ENCODE measurements at regions not wholly inside any gene's neighbourhood (a gene's known extent, or its start where the extent isn't known, plus 50 kb on each side); places are given as distances from the start of the nearest gene placed in this dataset.

DNA sequence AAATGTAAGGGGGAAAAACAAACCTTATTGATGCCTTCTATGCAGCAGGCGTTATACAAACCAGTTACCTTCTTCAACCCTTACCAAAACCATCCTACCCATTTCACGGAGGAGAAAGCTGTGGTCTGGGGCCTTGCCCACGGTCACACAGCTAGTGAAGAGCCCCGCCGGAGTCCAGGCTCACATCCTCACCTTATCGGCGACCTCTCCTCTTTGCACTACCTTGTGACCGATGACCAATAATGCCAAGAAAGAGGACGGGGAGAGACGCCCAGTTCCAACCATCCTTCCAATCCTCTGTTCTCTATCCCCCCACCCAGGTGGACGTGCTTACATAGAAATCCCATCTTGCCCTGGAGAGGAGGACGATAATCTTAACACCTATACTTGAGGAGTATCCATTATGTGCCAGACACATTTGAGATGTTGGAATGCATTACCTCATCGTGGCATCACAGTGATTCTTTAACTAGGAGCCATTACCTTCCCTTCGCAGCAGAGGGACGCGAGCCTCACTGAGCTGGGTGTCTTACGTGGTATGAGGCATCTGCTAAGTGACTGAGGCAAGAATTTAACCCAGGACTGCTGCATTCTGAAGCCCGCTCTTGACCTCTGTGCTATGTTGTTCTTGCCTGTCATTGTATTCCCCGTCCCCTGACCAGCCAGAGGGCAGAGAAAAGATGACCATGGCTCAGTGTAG lies 253.7 kb upstream of the B3GAT1 start:
- TF ChIP-seq, protein P1, sequence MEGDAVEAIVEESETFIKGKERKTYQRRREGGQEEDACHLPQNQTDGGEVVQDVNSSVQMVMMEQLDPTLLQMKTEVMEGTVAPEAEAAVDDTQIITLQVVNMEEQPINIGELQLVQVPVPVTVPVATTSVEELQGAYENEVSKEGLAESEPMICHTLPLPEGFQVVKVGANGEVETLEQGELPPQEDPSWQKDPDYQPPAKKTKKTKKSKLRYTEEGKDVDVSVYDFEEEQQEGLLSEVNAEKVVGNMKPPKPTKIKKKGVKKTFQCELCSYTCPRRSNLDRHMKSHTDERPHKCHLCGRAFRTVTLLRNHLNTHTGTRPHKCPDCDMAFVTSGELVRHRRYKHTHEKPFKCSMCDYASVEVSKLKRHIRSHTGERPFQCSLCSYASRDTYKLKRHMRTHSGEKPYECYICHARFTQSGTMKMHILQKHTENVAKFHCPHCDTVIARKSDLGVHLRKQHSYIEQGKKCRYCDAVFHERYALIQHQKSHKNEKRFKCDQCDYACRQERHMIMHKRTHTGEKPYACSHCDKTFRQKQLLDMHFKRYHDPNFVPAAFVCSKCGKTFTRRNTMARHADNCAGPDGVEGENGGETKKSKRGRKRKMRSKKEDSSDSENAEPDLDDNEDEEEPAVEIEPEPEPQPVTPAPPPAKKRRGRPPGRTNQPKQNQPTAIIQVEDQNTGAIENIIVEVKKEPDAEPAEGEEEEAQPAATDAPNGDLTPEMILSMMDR (IDR thresholded peaks at IDR 0.05; ENCODE audit: poor library complexity, severe bottlenecking): no peak
- Histone ChIP-seq H3K9me3 (ENCODE audit: severe bottlenecking) (no peaks in the 10 kb centered on the region), H3K27ac (ENCODE audit: poor library complexity, severe bottlenecking) (no peak overlapping the region), H3K36me3 (ENCODE audit: low read depth) (no peaks in the 10 kb centered on the region), H3K4me1 (ENCODE audit: insufficient read depth, poor library complexity, severe bottlenecking) (no peaks in the 10 kb centered on the region), H3K4me3 (ENCODE audit: severe bottlenecking) (no peak overlapping the region), H3K27me3 (ENCODE audit: insufficient read depth, poor library complexity, severe bottlenecking) (peaks cover 6% of the 10 kb centered on the region)
- DNase-seq (ENCODE audit: low spot score) (no peak), ATAC-seq (ENCODE audit: low read depth) (no peak)

DNA sequence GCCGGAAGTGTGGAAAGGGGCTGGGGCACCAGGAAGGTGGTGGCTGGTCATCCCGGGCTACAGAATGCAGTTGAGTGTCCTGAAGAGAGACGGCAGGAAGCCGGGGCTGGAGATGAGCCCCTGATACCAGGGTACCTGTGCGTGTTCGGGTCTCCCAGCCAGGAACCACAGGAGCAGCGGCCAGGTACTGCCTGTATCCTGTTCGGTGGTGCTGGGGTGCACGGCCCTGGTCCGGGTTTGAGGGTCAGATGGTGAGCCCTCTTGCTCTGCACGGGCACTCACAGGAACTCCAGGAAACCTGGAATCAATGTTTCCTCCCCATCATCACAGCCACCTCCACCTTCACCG lies 253.1 kb upstream of the B3GAT1 start:
- ATAC-seq (ENCODE audit: low read depth) (no peak), DNase-seq (ENCODE audit: low spot score) (no peak)
- H3K9me3 ChIP-seq (ENCODE audit: severe bottlenecking): no peaks in the 10 kb centered on the region
- TF ChIP-seq, protein P1 (IDR thresholded peaks at IDR 0.05; ENCODE audit: poor library complexity, severe bottlenecking): no peak
- no peak overlapping the region for H3K27ac ChIP-seq (ENCODE audit: poor library complexity, severe bottlenecking)
- H3K36me3 ChIP-seq (ENCODE audit: low read depth): no peaks in the 10 kb centered on the region
- no peaks in the 10 kb centered on the region for H3K4me1 ChIP-seq (ENCODE audit: insufficient read depth, poor library complexity, severe bottlenecking)
- peaks cover under 1% of the 10 kb centered on the region for H3K27me3 ChIP-seq (ENCODE audit: insufficient read depth, poor library complexity, severe bottlenecking)
- no peak overlapping the region for H3K4me3 ChIP-seq (ENCODE audit: severe bottlenecking)

DNA sequence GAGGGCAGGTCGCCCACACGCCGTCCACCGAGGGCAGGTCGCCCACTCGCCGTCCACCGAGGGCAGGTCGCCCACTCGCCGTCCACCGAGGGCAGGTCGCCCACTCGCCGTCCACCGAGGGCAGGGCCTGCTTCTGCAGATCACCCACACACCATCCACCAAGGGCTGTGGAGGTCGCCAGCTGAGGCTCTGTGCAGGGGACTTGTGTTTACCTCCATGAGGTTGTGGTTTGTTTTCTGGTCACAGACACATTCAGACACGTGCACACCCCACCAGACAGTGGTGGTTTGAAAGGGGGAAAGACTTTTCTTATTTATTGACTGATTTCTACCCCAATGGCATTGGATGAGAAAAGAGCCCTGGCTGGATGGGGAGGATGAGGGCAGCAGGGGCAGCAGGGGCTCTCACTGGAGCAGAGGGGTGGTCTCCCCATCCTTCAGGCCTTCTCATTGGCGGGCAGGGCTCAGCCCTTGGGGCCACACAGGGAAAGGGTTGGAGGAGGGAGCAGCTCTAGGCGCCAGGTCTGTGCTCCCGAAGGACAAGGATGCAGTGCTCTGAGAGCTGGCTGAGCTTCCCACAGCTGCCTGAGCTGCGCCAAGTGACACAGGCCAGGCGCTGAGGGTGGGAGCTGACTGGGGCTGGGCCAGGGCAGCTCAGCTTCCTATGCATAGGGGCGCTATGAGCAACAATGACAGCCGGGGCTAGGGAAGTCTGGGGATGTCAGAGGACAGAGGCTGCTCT lies 252.6 kb upstream of the B3GAT1 start:
- Histone ChIP-seq H3K4me3 (ENCODE audit: severe bottlenecking) (no peak overlapping the region), H3K36me3 (ENCODE audit: low read depth) (no peaks in the 10 kb centered on the region), H3K27me3 (ENCODE audit: insufficient read depth, poor library complexity, severe bottlenecking) (no peaks in the 10 kb centered on the region), H3K9me3 (ENCODE audit: severe bottlenecking) (no peaks in the 10 kb centered on the region), H3K4me1 (ENCODE audit: insufficient read depth, poor library complexity, severe bottlenecking) (no peaks in the 10 kb centered on the region), H3K27ac (ENCODE audit: poor library complexity, severe bottlenecking) (no peak overlapping the region)
- ATAC-seq (ENCODE audit: low read depth) (no peak), DNase-seq (ENCODE audit: low spot score) (no peak)
- TF ChIP-seq, protein P1 (IDR thresholded peaks at IDR 0.05; ENCODE audit: poor library complexity, severe bottlenecking): no peak

DNA sequence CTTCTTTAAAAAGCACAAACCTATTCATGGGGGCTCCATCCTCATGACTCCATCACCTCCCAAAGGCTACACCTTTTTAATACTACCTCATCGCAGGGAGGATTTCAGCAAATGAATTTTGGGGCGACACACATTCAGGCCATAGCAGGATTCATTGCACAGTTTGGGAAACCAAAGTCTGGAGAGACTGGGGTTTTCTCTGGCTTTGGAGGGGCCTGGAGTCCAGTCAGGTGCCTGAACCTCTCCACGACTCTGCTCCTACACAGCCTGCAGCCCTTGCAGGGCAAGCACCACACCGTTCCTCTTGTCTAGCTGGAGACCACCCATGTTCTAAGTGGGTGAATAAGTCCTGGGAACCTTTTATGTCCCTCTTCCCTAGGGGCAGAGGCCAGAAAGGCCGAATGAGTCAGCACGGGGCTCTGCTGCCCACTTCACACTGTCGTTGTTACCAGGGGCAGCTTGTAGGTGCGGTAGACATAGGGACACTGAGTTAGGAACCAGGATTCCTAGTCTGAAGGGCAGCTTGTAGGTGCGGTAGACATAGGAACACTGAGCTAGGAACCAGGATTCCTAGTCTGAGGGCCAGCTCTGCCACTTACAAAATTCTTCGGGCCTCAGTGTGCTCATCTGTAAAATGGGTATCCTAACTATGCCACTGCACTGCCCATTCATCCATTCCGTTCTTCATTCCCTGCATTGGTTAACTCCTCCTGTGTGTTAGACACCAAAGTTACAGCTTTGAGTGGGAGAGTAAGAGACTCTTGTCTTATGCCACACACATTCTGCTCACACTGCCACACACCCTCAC lies 251.7 kb upstream of the B3GAT1 start:
- DNase-seq (ENCODE audit: low spot score): no peak
- no peaks in the 10 kb centered on the region for H3K9me3 ChIP-seq (ENCODE audit: severe bottlenecking)
- no peaks in the 10 kb centered on the region for H3K4me1 ChIP-seq (ENCODE audit: insufficient read depth, poor library complexity, severe bottlenecking)
- no peak overlapping the region for H3K27ac ChIP-seq (ENCODE audit: poor library complexity, severe bottlenecking)
- TF ChIP-seq, protein P1 (IDR thresholded peaks at IDR 0.05; ENCODE audit: poor library complexity, severe bottlenecking): no peak
- H3K4me3 ChIP-seq (ENCODE audit: severe bottlenecking): no peak overlapping the region
- H3K36me3 ChIP-seq (ENCODE audit: low read depth): no peaks in the 10 kb centered on the region
- H3K27me3 ChIP-seq (ENCODE audit: insufficient read depth, poor library complexity, severe bottlenecking): no peaks in the 10 kb centered on the region
- ATAC-seq (ENCODE audit: low read depth): no peak
